ENCODE measurements at regions not wholly inside any gene's neighbourhood (a gene's known extent, or its start where the extent isn't known, plus 50 kb on each side); places are given as distances from the start of the nearest gene placed in this dataset.

DNA sequence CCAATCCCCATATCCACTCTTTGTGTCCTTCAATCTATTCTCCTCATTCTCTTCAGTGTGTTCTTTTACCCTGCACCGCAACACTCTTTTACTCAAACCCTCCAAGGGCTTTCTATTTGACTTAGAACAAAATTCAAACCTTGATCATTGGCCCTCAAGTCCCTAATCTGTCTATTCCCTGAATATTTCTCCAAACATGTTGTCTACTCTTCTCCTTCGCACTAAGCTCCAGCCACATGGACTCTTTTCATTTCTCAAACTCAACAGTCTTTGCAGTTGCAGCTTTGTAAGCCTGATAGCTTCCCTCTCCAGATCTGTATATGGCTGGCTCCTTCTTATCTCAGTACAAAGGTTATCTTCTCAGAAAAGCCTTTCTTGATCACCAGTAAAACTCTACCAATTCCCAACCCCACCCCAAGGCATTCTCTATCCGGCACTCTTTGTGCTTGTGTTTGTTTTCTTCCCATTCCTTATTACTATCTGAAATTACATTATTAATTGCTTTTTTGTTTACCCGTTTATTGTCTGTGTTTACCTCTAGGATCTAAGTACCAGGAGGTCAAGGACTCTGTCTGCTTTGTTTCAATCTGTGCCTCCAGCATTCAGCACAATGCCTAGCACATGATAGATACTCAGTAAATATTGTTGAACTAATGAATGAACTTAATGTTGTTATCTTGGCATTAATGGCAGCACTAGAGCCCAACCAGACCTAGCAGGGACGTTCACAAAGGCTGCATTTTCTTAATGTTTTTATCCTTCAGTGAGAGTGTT, 147.4 kb downstream of the BBOX1 start:
- no peak for DNase-seq

DNA sequence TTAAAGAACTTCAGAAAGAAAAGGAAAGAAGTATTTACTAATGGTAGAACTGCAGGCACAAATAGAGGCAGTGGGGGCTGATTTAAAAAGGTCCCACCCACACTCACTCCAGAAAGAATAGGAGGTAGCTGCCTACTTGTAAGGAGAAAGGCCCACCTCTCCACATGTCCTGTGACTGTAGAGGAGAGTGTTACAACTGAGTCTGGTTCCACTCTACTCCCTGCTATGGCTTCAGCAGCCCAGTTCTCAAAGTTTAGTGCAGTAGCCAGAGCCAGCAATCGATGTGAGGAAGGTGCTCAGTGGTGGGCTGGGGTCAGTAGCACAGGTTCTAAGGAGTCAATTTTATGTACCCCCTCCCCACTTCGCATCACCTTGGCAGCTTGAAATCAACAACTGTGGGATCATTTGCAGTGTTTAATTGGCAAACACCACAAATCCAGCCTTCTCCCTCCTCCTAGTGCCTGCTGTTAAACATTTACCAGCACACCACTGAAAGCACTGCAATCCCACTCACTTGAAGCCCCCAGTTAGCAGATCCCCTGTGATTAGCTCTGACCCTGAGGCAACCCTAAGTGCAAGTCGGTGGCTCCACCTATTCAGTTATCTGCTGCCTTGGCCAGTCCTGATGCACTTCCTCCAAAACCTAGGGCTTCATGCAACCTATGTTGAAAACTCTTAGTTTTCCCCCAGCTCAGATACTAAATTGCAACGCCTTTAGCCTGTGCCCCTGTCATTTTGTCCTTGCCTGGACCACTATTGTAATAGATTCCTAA, 146.6 kb downstream of the BBOX1 start:
- DNase-seq = peak; percentile 26

DNA sequence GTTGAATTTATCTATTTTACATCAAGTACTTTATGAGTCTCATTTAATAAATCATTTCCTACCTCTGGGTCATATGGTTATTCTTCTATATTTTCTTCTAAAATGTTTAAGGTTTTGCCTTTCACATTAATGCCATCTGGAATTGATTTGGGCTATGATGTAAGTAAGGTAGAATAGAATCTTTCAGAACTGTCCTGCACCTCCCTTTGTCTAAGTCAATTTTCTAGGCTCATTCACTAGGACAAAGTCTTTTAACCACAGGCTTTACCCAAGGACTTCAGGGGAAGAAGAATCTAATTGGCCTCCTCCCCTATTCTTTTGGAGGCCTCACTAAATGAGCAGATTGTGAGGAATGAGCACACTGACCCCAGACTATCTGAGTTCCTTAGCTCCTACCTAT, 146.0 kb downstream of the BBOX1 start:
- DNase-seq = no peak

DNA sequence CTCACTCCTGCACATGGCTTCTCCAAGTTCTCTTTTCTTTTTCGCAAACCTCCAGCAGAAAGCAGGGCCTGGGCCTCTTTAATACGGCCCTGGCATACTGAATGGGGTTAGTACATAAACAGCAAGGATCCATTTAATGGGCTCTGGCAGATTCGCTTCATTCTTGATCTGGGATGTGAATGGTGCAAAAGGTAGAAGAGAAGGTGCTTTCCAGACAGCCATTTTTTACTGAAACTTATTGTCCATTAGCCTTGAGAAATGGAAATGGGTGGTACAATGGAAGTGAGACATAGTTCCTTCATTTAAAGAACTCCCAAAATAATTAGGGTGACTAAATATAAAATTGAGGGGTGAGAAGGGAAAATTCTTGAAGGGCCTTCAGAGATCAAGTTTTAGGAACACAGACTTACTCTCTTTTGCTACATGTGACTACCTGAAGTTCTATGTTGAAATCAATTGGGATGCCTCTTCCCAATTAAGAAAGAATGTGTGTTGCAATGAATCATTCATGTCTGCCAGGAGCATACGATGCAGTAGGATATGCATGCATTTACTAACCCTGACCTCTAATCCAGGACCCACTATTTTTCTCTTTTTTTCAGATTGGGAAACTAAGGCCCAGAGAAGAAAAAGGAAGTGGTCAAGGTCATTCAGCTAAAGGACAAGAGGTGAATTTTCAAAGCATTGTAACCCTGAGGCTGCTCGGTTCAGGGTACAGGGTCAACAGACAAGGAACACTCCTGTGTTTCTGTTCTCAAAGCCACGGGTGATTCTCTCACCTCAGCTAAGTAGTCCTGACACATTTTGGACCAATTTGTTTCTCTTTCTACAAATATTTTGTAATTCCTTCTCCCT, 144.1 kb downstream of the BBOX1 start:
- no peak for DNase-seq

DNA sequence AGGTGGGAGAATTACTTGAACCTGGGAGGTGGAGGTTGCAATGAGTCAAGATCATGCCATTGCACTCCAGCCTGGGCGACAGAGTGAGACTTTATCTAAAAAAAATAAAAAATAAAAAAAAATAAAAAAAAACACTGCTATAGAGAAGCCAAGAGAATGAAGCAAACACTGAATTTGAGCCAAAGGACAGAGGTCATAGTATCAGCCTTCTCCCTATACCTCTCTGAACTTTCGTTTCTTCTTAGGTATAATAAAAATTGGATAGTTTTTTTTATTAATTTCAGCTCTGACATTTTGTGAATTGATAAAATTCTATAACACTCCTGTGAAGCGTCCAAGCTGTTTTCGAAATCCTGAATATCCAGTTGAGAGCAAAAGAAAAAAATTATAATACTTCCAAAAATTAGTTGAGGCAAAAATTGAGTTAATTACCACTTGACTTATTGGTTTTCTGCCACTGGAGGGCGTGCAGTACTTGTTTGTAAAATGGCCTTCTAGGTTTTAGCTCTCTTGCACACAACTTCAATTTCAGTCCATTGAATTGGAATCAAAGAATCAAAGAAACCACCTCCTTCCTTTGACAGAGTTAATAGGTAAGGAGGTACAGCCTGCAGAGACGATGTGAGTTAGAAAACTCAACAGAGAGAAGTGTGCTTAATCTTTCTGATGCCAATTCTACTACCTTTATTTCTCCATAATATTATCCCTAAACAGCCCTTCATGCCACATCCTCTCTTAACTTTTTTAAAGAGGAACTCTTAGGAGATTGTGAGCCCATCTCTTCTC, 143.2 kb downstream of the BBOX1 start:
- DNase-seq = peak; percentile 79

DNA sequence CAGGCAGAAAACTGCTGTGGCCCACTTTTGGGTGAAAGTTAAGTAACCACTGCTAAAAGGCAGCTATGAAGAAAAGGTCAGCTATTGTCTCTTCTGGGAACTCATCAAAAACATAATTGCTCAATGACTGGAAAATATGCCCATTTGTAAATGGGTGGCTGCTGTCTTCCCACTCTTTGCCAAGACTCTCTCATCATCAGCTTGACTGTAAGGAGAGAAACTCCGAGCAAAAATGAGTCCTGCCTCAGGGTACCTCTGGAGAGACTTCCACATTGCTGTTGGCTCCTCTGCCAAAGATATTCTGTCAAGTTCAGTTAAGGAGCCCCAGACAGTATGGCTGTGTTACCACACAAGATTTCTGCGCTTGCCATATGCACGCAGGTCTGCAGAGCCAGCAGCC, 138.7 kb downstream of the BBOX1 start:
- DNase-seq = no peak

DNA sequence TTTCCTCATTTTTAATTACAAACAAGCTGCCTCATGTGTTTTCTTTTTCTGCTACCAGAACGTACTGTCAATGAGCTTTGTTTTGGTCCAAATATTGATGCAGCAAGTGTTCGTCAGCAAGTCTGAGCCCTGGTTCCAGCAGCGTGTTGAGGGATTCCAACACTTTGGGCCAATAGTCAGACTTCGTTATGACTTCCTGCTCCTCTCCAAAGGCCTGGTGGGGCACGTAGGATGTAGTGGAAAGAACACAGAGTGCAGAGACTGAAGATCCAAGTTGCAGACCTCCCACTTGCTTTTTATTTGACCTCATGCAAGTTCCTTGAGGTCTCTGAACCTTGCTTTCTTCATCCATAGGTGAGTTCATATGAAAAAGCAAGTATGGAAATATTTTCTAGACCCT, 138.2 kb downstream of the BBOX1 start:
- DNase-seq = no peak

All from DMS53 (cell line).